HCT116 (cell line): ENCODE measurements at regions not wholly inside any gene's neighbourhood (a gene's known extent, or its start where the extent isn't known, plus 50 kb on each side); places are given as distances from the start of the nearest gene placed in this dataset.

Experiments
- ATAC-seq: fragments of 200-7000 bp; cut with Tn5 transposase; 2 replicates; pipeline ENCODE4 v1.9.1; 2020; ENCODE audit warnings: mild to moderate bottlenecking, moderate library complexity
- BruUV-seq: library from RNA; stranded (reverse); fragments of 400-500 nt; replicated peaks from 2 replicates; lab custom pipeline; 2021; lab: Mats Ljungman, UMichigan
- CTCF ChIA-PET: fragments of 300-600 bp; sonication (Branson Sonifier 250); formaldehyde crosslinking; loops from one replicate; lab custom pipeline; 2021; ENCODE audit warnings: antibody characterized with exemption; lab: Charles Lee
- POLR2A ChIA-PET: fragments of 300-600, 350-600 bp; sonication (Branson Sonifier 250); formaldehyde crosslinking; loops from one replicate; lab custom pipeline; 2021; ENCODE audit warnings: antibody characterized with exemption; lab: Charles Lee
- RAD21 ChIA-PET, 2 experiments: fragments of 300-600 bp; sonication (Branson Sonifier 250); formaldehyde crosslinking; loops; one replicate each; lab custom pipeline; 2023; ENCODE audit warnings: low total read pairs in 2 of 2; ENCODE audit not compliant: uncharacterized antibody in 2 of 2, unreplicated experiment in 2 of 2, low non-redundant PET in 1 of 2; lab: Charles Lee
- DNase-seq: peaks from one replicate; pipeline ENCODE4 v3.0.0-alpha.2; 2010; ENCODE audit warnings: low read depth, low spot score
- H2AFZ ChIP-seq: fragments of 200-600 bp; shearing (Covaris generic), sonication (generic); 2 replicates; pipeline ENCODE4 v1.6.1; 2017; ENCODE audit warnings: low read depth, mixed run types, mixed read lengths, antibody characterized with exemption, low read length; ENCODE audit not compliant: poor library complexity, severe bottlenecking
- H3K27ac ChIP-seq: 2 replicates; pipeline ENCODE4 v1.5.1; 2012; ENCODE audit warnings: low read depth, low read length
- H3K27me3 ChIP-seq: fragments of 200-600 bp; sonication (generic); 2 replicates; pipeline ENCODE4 v1.6.1; 2016; ENCODE audit warnings: mixed run types, low read length, mixed read lengths; ENCODE audit not compliant: insufficient read depth
- H3K36me3 ChIP-seq, 2 experiments: fragments of 200-500 bp in 1 of 2; fragments of 200-600 bp in 1 of 2; sonication (Bioruptor generic) in 1 of 2; sonication (generic) in 1 of 2; 2 replicates each; pipeline versions ENCODE4 v1.5.1 to v1.6.1; 2014 to 2016; ENCODE audit warnings: low read length in 2 of 2, inconsistent platforms in 1 of 2, mixed read lengths in 1 of 2, mixed run types in 1 of 2; ENCODE audit not compliant: insufficient read depth in 2 of 2, control insufficient read depth in 1 of 2
- H3K4me1 ChIP-seq, 2 experiments: fragments of 200-600 bp in 1 of 2; sonication (generic) in 1 of 2; 2 replicates each; pipeline versions ENCODE4 v1.5.1 to v1.6.1; 2012 to 2017; ENCODE audit warnings: low read length in 2 of 2, inconsistent platforms in 1 of 2, mild to moderate bottlenecking in 1 of 2, mixed read lengths in 1 of 2, mixed run types in 1 of 2, moderate library complexity in 1 of 2; ENCODE audit not compliant: insufficient read depth in 2 of 2, control insufficient read depth in 1 of 2
- H3K4me2 ChIP-seq: fragments of 200-600 bp; sonication (generic); 2 replicates; pipeline ENCODE4 v1.6.1; 2017; ENCODE audit warnings: mixed run types, low read length, mixed read lengths
- H3K4me3 ChIP-seq, 2 experiments: fragments of 200-600 bp in 1 of 2; sonication (generic) in 1 of 2; replicated peaks in 1 of 2; 2 replicates each; pipeline ENCODE4 v1.5.1; 2011 to 2016; ENCODE audit warnings: low read length in 2 of 2, control low read depth in 1 of 2, low read depth in 1 of 2, mild to moderate bottlenecking in 1 of 2, mixed read lengths in 1 of 2, mixed run types in 1 of 2
- H3K79me2 ChIP-seq: fragments of 200-600 bp; sonication (generic); 2 replicates; pipeline ENCODE4 v1.6.1; 2017; ENCODE audit warnings: mild to moderate bottlenecking, mixed run types, low read length, moderate library complexity, mixed read lengths; ENCODE audit not compliant: insufficient read depth
- H3K9ac ChIP-seq: fragments of 200-600 bp; sonication (generic); 2 replicates; pipeline ENCODE4 v1.6.1; 2016; ENCODE audit warnings: low read length, mixed read lengths
- H3K9me2 ChIP-seq: fragments of 200-600 bp; sonication (generic), shearing (Covaris generic); 2 replicates; pipeline ENCODE4 v1.6.1; 2017; ENCODE audit warnings: mixed run types, mild to moderate bottlenecking, moderate library complexity; ENCODE audit not compliant: insufficient read depth
- H3K9me3 ChIP-seq, 2 experiments: fragments of 200-500 bp in 1 of 2; fragments of 200-600 bp in 1 of 2; sonication (Bioruptor generic) in 1 of 2; sonication (generic) in 1 of 2; 2 replicates each; pipeline ENCODE4 v1.6.1; 2014 to 2017; ENCODE audit warnings: low read length in 2 of 2, mixed read lengths in 2 of 2, inconsistent platforms in 1 of 2, low read depth in 1 of 2, mild to moderate bottlenecking in 1 of 2, mixed run types in 1 of 2, moderate library complexity in 1 of 2; ENCODE audit not compliant: control insufficient read depth in 1 of 2, insufficient read depth in 1 of 2
- H4K20me1 ChIP-seq: fragments of 200-600 bp; sonication (generic), shearing (Covaris generic); 2 replicates; pipeline ENCODE4 v1.6.1; 2017; ENCODE audit warnings: mixed run types, mild to moderate bottlenecking, moderate library complexity; ENCODE audit not compliant: insufficient read depth
- CEBPB ChIP-seq: IDR thresholded peaks from 2 replicates; pipeline ENCODE4 v1.6.1; 2012; ENCODE audit warnings: low read depth
- CTCF ChIP-seq, 3 experiments: fragments of 200-600 bp in 1 of 3; sonication (generic) in 1 of 3; IDR thresholded peaks in 2 of 3; conservative IDR thresholded peaks in 1 of 3; 2 replicates each; pipeline ENCODE4 v1.5.1; 2012 to 2017; ENCODE audit warnings: low read depth in 2 of 3, low read length in 2 of 3, antibody characterized with exemption in 1 of 3, borderline replicate concordance in 1 of 3, control low read depth in 1 of 3, mild to moderate bottlenecking in 1 of 3, mixed read lengths in 1 of 3, mixed run types in 1 of 3, moderate library complexity in 1 of 3; ENCODE audit not compliant: insufficient read depth in 1 of 3
- ELF1 ChIP-seq: IDR thresholded peaks from 2 replicates; pipeline ENCODE4 v1.6.1; 2012; ENCODE audit warnings: low read depth, borderline replicate concordance
- EZH2phosphoT487 ChIP-seq: fragments of 200-600 bp; IDR thresholded peaks from 2 replicates; pipeline ENCODE4 v1.6.1; 2018; ENCODE audit warnings: antibody characterized with exemption, borderline replicate concordance
- FOSL1 ChIP-seq: IDR thresholded peaks from 2 replicates; pipeline ENCODE4 v1.6.1; 2012; ENCODE audit warnings: low read depth
- JUND ChIP-seq: IDR thresholded peaks from 2 replicates; pipeline ENCODE4 v1.6.1; 2012
- MAX ChIP-seq: IDR thresholded peaks from 2 replicates; pipeline ENCODE4 v1.6.1; 2012
- POLR2A ChIP-seq: IDR thresholded peaks from 2 replicates; pipeline ENCODE4 v1.7.0; 2011; ENCODE audit warnings: borderline replicate concordance; ENCODE audit not compliant: insufficient read depth, insufficient read length; ENCODE audit errors: extremely low read depth
- RAD21 ChIP-seq: IDR thresholded peaks from 2 replicates; pipeline ENCODE4 v1.6.1; 2012; ENCODE audit warnings: low read depth, mild to moderate bottlenecking
- REST ChIP-seq: IDR thresholded peaks from 2 replicates; pipeline ENCODE4 v1.6.1; 2012; ENCODE audit warnings: low read depth
- SIN3A ChIP-seq: IDR thresholded peaks from 2 replicates; pipeline ENCODE4 v1.6.1; 2012; ENCODE audit warnings: low read depth
- SP1 ChIP-seq: IDR thresholded peaks from 2 replicates; pipeline ENCODE4 v1.6.1; 2012; ENCODE audit warnings: low read depth
- SRF ChIP-seq: IDR thresholded peaks from 2 replicates; pipeline ENCODE4 v1.6.1; 2012; ENCODE audit warnings: low read depth
- TCF7L2 ChIP-seq: IDR thresholded peaks from 2 replicates; pipeline ENCODE4 v1.7.0; 2011; ENCODE audit warnings: borderline replicate concordance, inconsistent platforms; ENCODE audit not compliant: insufficient read depth, insufficient read length; ENCODE audit errors: extremely low read depth
- ZFX ChIP-seq: fragments of 450-650 bp; IDR thresholded peaks from 2 replicates; pipeline ENCODE4 v1.6.1; 2017
- intact Hi-C: fragments of 100-400 bp; cut with micrococcal nuclease; formaldehyde crosslinking; loops from 2 replicates; pipeline ENCODE4 v1.10.0; 2022

- no peaks in the 10 kb centered on the region for H4K20me1 ChIP-seq
- TF ChIP-seq ELF1 (no peak), SP1 (no peak), TCF7L2 (no peak)
- CTCF ChIA-PET = no interaction called here
Measured at GRCh38 chr21:35853321-35854239, 206.7 kb downstream of the SETD4 start.

GRCh38 chr21:35852820-35853219 lies 207.5 kb downstream of the SETD4 start:
- no TSS peak for BruUV-seq
- H3K27me3 ChIP-seq = no peaks in the 10 kb centered on the region
- no peak overlapping the region for H3K9ac ChIP-seq
- ChIA-PET RAD21 (no interaction called here), CTCF (no interaction called here), POLR2A (no interaction called here)
- no peak overlapping the region for H2AFZ ChIP-seq
- no peaks in the 10 kb centered on the region for H3K79me2 ChIP-seq
- no peaks in the 10 kb centered on the region for H3K36me3 ChIP-seq
- no peak overlapping the region for H3K4me3 ChIP-seq
- no peaks in the 10 kb centered on the region for H3K9me2 ChIP-seq
- ATAC-seq = no peak
- H3K4me1 ChIP-seq = no peaks in the 10 kb centered on the region
- no peak for DNase-seq
- no peak overlapping the region for H3K27ac ChIP-seq
- intact Hi-C loops = no loop called here
- H4K20me1 ChIP-seq = no peaks in the 10 kb centered on the region
- H3K9me3 ChIP-seq = no peaks in the 10 kb centered on the region
- H3K4me2 ChIP-seq = no peak overlapping the region
- TF ChIP-seq MAX (no peak), REST (no peak), ZFX (no peak), SP1 (no peak), EZH2phosphoT487 (no peak), SIN3A (no peak), TCF7L2 (no peak), JUND (no peak), RAD21 (no peak), SRF (no peak), FOSL1 (no peak), CTCF (IDR thresholded peaks at IDR 0.05 in 2 of 3, conservative IDR thresholded peaks at IDR 0.05 in 1 of 3; ENCODE audit: borderline replicate concordance in 1 of 3, insufficient read depth in 1 of 3, low read depth in 2 of 3, low read length in 2 of 3) (no peak), CEBPB (no peak), POLR2A (no peak)

More at GRCh38 chr21:35853321-35854239, 206.7 kb downstream of the SETD4 start:
- no peaks in the 10 kb centered on the region for H3K9me2 ChIP-seq
- no peak overlapping the region for H3K27ac ChIP-seq
- ATAC-seq = no peak
- no peaks in the 10 kb centered on the region for H3K9me3 ChIP-seq
- no peaks in the 10 kb centered on the region for H3K79me2 ChIP-seq
- no peak overlapping the region for H3K4me2 ChIP-seq
- no peaks in the 10 kb centered on the region for H3K36me3 ChIP-seq
- intact Hi-C loops = no loop called here
- BruUV-seq = no TSS peak
- no peak overlapping the region for H2AFZ ChIP-seq
- no peak overlapping the region for H3K4me3 ChIP-seq
- H3K27me3 ChIP-seq = no peaks in the 10 kb centered on the region
- no peaks in the 10 kb centered on the region for H3K4me1 ChIP-seq
- RAD21 ChIA-PET = no interaction called here
- H3K9ac ChIP-seq = no peak overlapping the region
- POLR2A ChIA-PET = no interaction called here
- DNase-seq = no peak
